NCI-H2029 (cell line): ENCODE measurements at regions not wholly inside any gene's neighbourhood (a gene's known extent, or its start where the extent isn't known, plus 50 kb on each side); places are given as distances from the start of the nearest gene placed in this dataset.
"Not testable (repeated sequence)": the region's sequence is repeated elsewhere in the genome, so short reads cannot be mapped to it uniquely, and the experiment has no call there.

Experiments
- DNase-seq: peaks from one replicate; lab custom pipeline; 2025; lab: John Stamatoyannopoulos, UW

GRCh38 chr20:5492937-5493336 lies 117.9 kb downstream of the GPCPD1 start:
- no peak for DNase-seq

- DNase-seq = no peak
Measured at GRCh38 chr20:5491455-5491854, 119.4 kb downstream of the GPCPD1 start.

GRCh38 chr20:5489601-5490000 lies 121.2 kb downstream of the GPCPD1 start:
- DNase-seq = no peak

GRCh38 chr20:5488823-5489222 lies 122.0 kb downstream of the GPCPD1 start:
- DNase-seq = no peak

GRCh38 chr20:5486377-5487054 lies 124.3 kb downstream of the GPCPD1 start:
- no peak for DNase-seq

GRCh38 chr20:5484926-5485325 lies 125.9 kb downstream of the GPCPD1 start:
- DNase-seq = no peak

GRCh38 chr20:5484346-5484745 lies 126.5 kb downstream of the GPCPD1 start:
- no peak for DNase-seq

GRCh38 chr20:5482791-5483190 lies 128.0 kb downstream of the GPCPD1 start:
- peak; percentile 90 for DNase-seq

- peak; percentile 66 for DNase-seq
Measured at GRCh38 chr20:5481872-5482271, 128.9 kb downstream of the GPCPD1 start.

- peak; percentile 91 for DNase-seq
Measured at GRCh38 chr20:5480824-5481600, 129.8 kb downstream of the GPCPD1 start.

GRCh38 chr20:5474646-5475550 lies 135.9 kb downstream of the GPCPD1 start:
- DNase-seq = peak; percentile 55

- not testable (repeated sequence) for DNase-seq
Measured at GRCh38 chr20:5471866-5472265, 138.9 kb downstream of the GPCPD1 start.

GRCh38 chr20:5471368-5471767 lies 139.4 kb downstream of the GPCPD1 start:
- no peak for DNase-seq

- DNase-seq = no peak
Measured at GRCh38 chr20:5470943-5471342, 139.9 kb downstream of the GPCPD1 start.

- DNase-seq = no peak
Measured at GRCh38 chr20:5470458-5470857, 140.3 kb downstream of the GPCPD1 start.

- DNase-seq = peak; percentile 25
Measured at GRCh38 chr20:5469111-5469510, 141.7 kb downstream of the GPCPD1 start.

GRCh38 chr20:5467086-5467485 lies 143.7 kb downstream of the GPCPD1 start:
- no peak for DNase-seq

GRCh38 chr20:5465604-5465927 lies 145.2 kb downstream of the GPCPD1 start:
- DNase-seq = no peak

- DNase-seq = no peak
Measured at GRCh38 chr20:5464901-5465603, 145.8 kb downstream of the GPCPD1 start.

GRCh38 chr20:5463007-5463686 lies 146.4 kb upstream of the PROKR2 start:
- DNase-seq = peak; percentile 42

- DNase-seq = peak; percentile 57
Measured at GRCh38 chr20:5453745-5454144, 137.0 kb upstream of the PROKR2 start.
